ENCODE measurements at regions not wholly inside any gene's neighbourhood (a gene's known extent, or its start where the extent isn't known, plus 50 kb on each side); places are given as distances from the start of the nearest gene placed in this dataset.

DNA sequence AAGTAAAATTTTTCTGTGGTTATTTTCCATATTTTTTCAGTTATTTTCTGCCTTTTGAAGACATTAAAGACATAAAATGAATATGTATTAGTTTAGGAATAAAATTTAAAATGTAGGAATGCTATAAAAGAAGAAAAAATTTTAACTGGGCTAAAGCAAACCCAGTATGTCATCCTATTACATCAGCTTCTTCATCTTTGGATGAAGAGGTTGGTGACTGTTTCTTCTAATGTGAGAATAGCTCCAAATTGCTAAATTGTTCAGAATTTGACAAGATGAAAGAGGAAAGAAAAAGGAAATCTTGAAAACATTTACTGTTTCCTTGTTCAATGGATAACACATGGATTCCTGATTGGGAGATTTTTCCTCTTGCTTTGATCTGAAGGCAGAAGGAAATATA lies 52.7 kb upstream of the PZP start:
- H3K27me3 ChIP-seq = no peaks in the 10 kb centered on the region
- intact Hi-C loops (cut with DNase I; ENCODE audit: low total_unique reads) = no loop called here
- H3K4me1 ChIP-seq = no peaks in the 10 kb centered on the region
- TF ChIP-seq, protein P1, sequence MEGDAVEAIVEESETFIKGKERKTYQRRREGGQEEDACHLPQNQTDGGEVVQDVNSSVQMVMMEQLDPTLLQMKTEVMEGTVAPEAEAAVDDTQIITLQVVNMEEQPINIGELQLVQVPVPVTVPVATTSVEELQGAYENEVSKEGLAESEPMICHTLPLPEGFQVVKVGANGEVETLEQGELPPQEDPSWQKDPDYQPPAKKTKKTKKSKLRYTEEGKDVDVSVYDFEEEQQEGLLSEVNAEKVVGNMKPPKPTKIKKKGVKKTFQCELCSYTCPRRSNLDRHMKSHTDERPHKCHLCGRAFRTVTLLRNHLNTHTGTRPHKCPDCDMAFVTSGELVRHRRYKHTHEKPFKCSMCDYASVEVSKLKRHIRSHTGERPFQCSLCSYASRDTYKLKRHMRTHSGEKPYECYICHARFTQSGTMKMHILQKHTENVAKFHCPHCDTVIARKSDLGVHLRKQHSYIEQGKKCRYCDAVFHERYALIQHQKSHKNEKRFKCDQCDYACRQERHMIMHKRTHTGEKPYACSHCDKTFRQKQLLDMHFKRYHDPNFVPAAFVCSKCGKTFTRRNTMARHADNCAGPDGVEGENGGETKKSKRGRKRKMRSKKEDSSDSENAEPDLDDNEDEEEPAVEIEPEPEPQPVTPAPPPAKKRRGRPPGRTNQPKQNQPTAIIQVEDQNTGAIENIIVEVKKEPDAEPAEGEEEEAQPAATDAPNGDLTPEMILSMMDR (IDR thresholded peaks at IDR 0.05) = no peak
- no peak for TF ChIP-seq POLR2A (IDR thresholded peaks at IDR 0.05)
- no peaks in the 10 kb centered on the region for H3K36me3 ChIP-seq (ENCODE audit: low read depth, missing control alignments)
- DNase-seq = no peak
- no peak overlapping the region for H3K27ac ChIP-seq
- no peak overlapping the region for H3K4me3 ChIP-seq
- H3K9me3 ChIP-seq = no peaks in the 10 kb centered on the region

DNA sequence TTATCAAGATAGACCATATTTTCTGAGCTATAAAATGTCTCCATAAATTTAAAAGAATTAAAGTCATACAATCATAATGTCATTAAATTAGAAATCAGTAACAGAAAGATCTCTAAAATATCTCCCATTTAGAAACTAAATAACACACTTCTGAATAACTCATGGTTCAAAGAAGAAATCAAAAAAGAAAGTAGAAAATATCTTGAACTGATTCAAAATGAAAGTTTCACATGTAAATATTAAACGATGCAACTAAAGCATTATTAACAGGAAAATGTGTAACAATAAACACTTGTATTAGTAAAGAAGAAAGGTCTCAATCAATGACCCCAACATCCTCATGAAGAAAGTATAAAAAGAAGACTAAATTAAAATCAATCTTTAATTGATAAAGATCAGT lies 50.5 kb upstream of the PZP start:
- Histone ChIP-seq H3K36me3 (ENCODE audit: low read depth, missing control alignments) (no peaks in the 10 kb centered on the region), H3K4me3 (no peak overlapping the region), H3K9me3 (no peaks in the 10 kb centered on the region), H3K4me1 (no peaks in the 10 kb centered on the region), H3K27ac (no peak overlapping the region), H3K27me3 (no peaks in the 10 kb centered on the region)
- DNase-seq = no peak
- TF ChIP-seq, protein P1 (IDR thresholded peaks at IDR 0.05) = no peak
- TF ChIP-seq POLR2A (IDR thresholded peaks at IDR 0.05) = no peak
- intact Hi-C loops (cut with DNase I; ENCODE audit: low total_unique reads) = no loop called here
- 74 to 81% methylated on average over 1 of the region's 1 CpG for WGBS, 2 donors

Small RNA genes in the stretch of these regions (small RNA-seq; reads per million reads assigned to genes)
- 0 reads per million in 2 donors for gene RF00072

Data from testis (tissue), 2 donors.